PC-9 (cell line): ENCODE measurements at regions not wholly inside any gene's neighbourhood (a gene's known extent, or its start where the extent isn't known, plus 50 kb on each side); places are given as distances from the start of the nearest gene placed in this dataset.

Experiments
- BruUV-seq: library from RNA; stranded (reverse); fragments of 400-500 nt; replicated peaks from 2 replicates; lab custom pipeline; 2021; lab: Mats Ljungman, UMichigan
- CTCF ChIA-PET: fragments of 300-600 bp; sonication (Branson Sonifier 250); formaldehyde crosslinking; loops from one replicate; lab custom pipeline; 2022; ENCODE audit warnings: antibody characterized with exemption; lab: Charles Lee
- POLR2A ChIA-PET: fragments of 300-600 bp; sonication (Branson Sonifier 250); formaldehyde crosslinking; loops from one replicate; lab custom pipeline; 2022; ENCODE audit warnings: antibody characterized with exemption; ENCODE audit not compliant: unreplicated experiment; lab: Charles Lee
- DNase-seq, 2 experiments: peaks; one replicate each; pipeline versions ENCODE4 v3.0.0 to v3.0.0-alpha.2; 2015 to 2022; ENCODE audit warnings: mixed read lengths in 1 of 2
- H2AFZ ChIP-seq: fragments of 200-600 bp; sonication (generic); 2 replicates; pipeline ENCODE4 v1.8.1; 2017; ENCODE audit warnings: antibody characterized with exemption
- H3F3A ChIP-seq: fragments of 200-600 bp; sonication (generic); 2 replicates; pipeline ENCODE4 v1.8.1; 2017; ENCODE audit warnings: antibody characterized with exemption, mild to moderate bottlenecking, low read depth; ENCODE audit not compliant: insufficient read depth
- H3K27ac ChIP-seq: fragments of 200-600 bp; sonication (generic); 2 replicates; pipeline ENCODE4 v1.6.1; 2016; ENCODE audit warnings: mixed run types
- H3K27me3 ChIP-seq: fragments of 200-600 bp; sonication (generic); 2 replicates; pipeline ENCODE4 v1.6.1; 2016; ENCODE audit warnings: low read depth, mixed run types; ENCODE audit not compliant: insufficient read depth
- H3K36me3 ChIP-seq: fragments of 200-600 bp; sonication (generic); 2 replicates; pipeline ENCODE4 v1.6.1; 2016; ENCODE audit warnings: low read depth, mixed run types
- H3K4me1 ChIP-seq: fragments of 200-600 bp; sonication (generic); replicated peaks from 2 replicates; pipeline ENCODE4 v1.6.1; 2016; ENCODE audit warnings: mixed run types; ENCODE audit not compliant: insufficient read depth
- H3K4me2 ChIP-seq: fragments of 200-600 bp; sonication (generic); 2 replicates; pipeline ENCODE4 v1.6.1; 2017; ENCODE audit warnings: mixed run types
- H3K4me3 ChIP-seq: fragments of 200-600 bp; sonication (generic); 2 replicates; pipeline ENCODE4 v1.6.1; 2016; ENCODE audit warnings: mixed run types
- H3K79me2 ChIP-seq: fragments of 200-600 bp; sonication (generic); 2 replicates; pipeline ENCODE4 v1.6.1; 2017; ENCODE audit warnings: low read depth, mixed run types
- H3K9me2 ChIP-seq: fragments of 200-600 bp; sonication (generic); 2 replicates; pipeline ENCODE4 v1.8.1; 2017; ENCODE audit warnings: mild to moderate bottlenecking; ENCODE audit not compliant: insufficient read depth
- H3K9me3 ChIP-seq: fragments of 200-600 bp; sonication (generic); 2 replicates; pipeline ENCODE4 v1.8.1; 2016; ENCODE audit warnings: low read depth; ENCODE audit not compliant: insufficient read depth
- H4K20me1 ChIP-seq: fragments of 200-600 bp; sonication (generic); 2 replicates; pipeline ENCODE4 v1.8.1; 2017; ENCODE audit not compliant: insufficient read depth
- EZH2 ChIP-seq: fragments of 200-600 bp; sonication (generic); IDR thresholded peaks from 2 replicates; pipeline ENCODE4 v1.8.0; 2017; ENCODE audit warnings: antibody characterized with exemption, low read depth
- intact Hi-C: fragments of 100-400 bp; cut with micrococcal nuclease; formaldehyde crosslinking; loops from one replicate; pipeline ENCODE4 v1.10.0; 2022; ENCODE audit not compliant: unreplicated experiment
- TF ChIP-seq, protein P1 (sequence below): fragments of 200-600 bp; sonication (generic); conservative IDR thresholded peaks from 2 replicates; pipeline ENCODE4 v1.6.1; 2017; ENCODE audit warnings: mixed run types, antibody characterized with exemption, mild to moderate bottlenecking, moderate library complexity

DNA sequence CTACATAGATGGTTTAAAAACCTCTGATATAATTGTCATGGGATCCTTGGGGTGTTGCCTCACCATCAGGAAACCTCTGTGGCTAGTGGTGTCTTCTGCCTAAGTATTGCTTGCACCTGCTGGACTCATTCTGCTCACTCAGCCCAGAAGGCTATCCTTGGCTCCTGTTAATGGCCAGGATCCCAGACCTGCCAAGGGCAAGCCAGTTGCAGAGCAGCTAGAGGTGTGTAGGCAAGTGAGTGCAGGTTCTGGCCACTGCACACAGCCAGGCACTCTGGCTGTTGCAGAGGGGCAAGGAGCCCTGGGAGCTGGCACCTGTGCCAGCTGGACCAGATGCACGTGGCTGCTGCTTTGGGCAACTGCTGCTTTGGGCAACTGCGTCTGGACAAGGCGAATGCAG lies 1125.8 kb downstream of the SI start:
- Histone ChIP-seq H3K4me1 (no peaks in the 10 kb centered on the region), H3K27ac (no peak overlapping the region), H3K79me2 (no peaks in the 10 kb centered on the region), H3K9me3 (no peaks in the 10 kb centered on the region), H4K20me1 (no peaks in the 10 kb centered on the region), H3K27me3 (no peaks in the 10 kb centered on the region), H3F3A (no peaks in the 10 kb centered on the region), H3K4me2 (no peak overlapping the region), H3K36me3 (no peaks in the 10 kb centered on the region), H2AFZ (no peak overlapping the region), H3K9me2 (no peaks in the 10 kb centered on the region), H3K4me3 (no peak overlapping the region)
- no peak for TF ChIP-seq EZH2
- TF ChIP-seq, protein P1, sequence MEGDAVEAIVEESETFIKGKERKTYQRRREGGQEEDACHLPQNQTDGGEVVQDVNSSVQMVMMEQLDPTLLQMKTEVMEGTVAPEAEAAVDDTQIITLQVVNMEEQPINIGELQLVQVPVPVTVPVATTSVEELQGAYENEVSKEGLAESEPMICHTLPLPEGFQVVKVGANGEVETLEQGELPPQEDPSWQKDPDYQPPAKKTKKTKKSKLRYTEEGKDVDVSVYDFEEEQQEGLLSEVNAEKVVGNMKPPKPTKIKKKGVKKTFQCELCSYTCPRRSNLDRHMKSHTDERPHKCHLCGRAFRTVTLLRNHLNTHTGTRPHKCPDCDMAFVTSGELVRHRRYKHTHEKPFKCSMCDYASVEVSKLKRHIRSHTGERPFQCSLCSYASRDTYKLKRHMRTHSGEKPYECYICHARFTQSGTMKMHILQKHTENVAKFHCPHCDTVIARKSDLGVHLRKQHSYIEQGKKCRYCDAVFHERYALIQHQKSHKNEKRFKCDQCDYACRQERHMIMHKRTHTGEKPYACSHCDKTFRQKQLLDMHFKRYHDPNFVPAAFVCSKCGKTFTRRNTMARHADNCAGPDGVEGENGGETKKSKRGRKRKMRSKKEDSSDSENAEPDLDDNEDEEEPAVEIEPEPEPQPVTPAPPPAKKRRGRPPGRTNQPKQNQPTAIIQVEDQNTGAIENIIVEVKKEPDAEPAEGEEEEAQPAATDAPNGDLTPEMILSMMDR = no peak
- POLR2A ChIA-PET = no interaction called here
- CTCF ChIA-PET = no interaction called here
- intact Hi-C loops = loop anchor here (10.0 kb wide), 2 partner anchors 478 to 898 kb away; no protein-coding TSS in a partner anchor
- DNase-seq = peak in 1 of 2 experiments; percentile 5
- no TSS peak for BruUV-seq

DNA sequence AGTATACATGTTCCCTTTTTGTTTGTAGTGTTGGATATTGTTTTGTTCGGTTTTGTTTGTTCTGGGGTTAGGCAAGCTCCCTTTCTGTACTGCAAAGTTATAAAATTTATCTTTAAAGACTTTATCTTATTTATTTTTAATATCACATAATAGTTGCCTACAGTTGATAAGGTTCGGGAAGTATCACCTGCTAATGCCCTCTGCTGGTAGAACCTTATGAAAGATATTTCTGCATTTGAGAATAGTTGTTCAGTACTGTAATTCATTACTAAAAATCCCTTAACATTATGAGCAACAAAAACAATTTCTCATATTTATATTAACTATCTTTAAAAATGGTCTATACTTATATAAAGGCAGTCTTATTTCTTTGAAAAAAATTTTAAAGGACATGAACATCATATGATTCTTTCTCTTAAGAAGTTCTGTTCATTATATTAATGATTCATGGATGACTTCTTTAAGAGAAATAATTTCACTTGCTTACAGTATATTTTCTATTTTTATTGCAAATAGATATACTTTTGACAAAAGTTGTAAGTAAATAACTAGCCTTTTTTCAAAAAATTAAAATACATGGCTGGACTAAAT lies 1126.8 kb downstream of the SI start:
- ChIA-PET CTCF (no interaction called here), POLR2A (no interaction called here)
- Histone ChIP-seq H4K20me1 (no peaks in the 10 kb centered on the region), H3K79me2 (no peaks in the 10 kb centered on the region), H3K9me3 (no peaks in the 10 kb centered on the region), H3K27me3 (no peaks in the 10 kb centered on the region), H3F3A (no peaks in the 10 kb centered on the region), H2AFZ (no peak overlapping the region), H3K36me3 (no peaks in the 10 kb centered on the region), H3K9me2 (no peaks in the 10 kb centered on the region), H3K4me2 (no peak overlapping the region), H3K4me1 (no peaks in the 10 kb centered on the region), H3K27ac (no peak overlapping the region), H3K4me3 (no peak overlapping the region)
- no TSS peak for BruUV-seq
- peak in 1 of 2 experiments; percentile 23 for DNase-seq
- no peak for TF ChIP-seq EZH2
- TF ChIP-seq, protein P1 = peak; percentile 68
- intact Hi-C loops = loop anchor here (10.0 kb wide), 2 partner anchors 477 to 897 kb away; no protein-coding TSS in a partner anchor

DNA sequence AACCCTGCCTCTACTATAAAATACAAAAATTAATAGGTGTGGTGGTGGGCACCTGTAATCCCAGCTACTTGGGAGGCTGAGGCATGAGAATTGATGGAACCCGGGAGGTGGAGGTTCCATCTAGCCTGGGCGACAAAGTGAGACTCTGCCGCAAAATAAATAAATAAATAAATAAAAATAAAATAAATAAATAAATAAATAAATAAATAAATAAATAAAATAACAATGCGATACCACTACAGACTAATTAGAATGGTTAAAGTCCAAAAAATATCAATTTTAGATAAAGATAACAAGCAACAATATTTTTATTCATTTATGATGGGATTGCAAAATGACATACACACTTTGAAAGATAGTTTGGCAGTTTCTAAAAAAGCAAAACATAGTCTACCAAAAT lies 1131.5 kb downstream of the SI start:
- Histone ChIP-seq H3K9me2 (no peaks in the 10 kb centered on the region), H4K20me1 (no peaks in the 10 kb centered on the region), H3F3A (no peaks in the 10 kb centered on the region), H3K27me3 (no peaks in the 10 kb centered on the region), H2AFZ (no peak overlapping the region), H3K27ac (no peak overlapping the region), H3K4me3 (no peak overlapping the region), H3K4me2 (no peak overlapping the region), H3K36me3 (no peaks in the 10 kb centered on the region), H3K79me2 (no peaks in the 10 kb centered on the region), H3K9me3 (peaks cover 4% of the 10 kb centered on the region; the same call in 1 of the 2 replicates), H3K4me1 (no peaks in the 10 kb centered on the region)
- ChIA-PET CTCF (no interaction called here), POLR2A (interaction anchor here (0.7 kb wide), 1 partner anchor 488 kb away, joined by 4 read pairs; no protein-coding TSS in a partner anchor)
- TF ChIP-seq EZH2 = no peak
- TF ChIP-seq, protein P1 = no peak
- BruUV-seq = no TSS peak
- no peak for DNase-seq
- intact Hi-C loops = no loop called here
